NCI-H82 treated with DMSO at 0.1 percent for 48 hours (cell line): ENCODE measurements at regions not wholly inside any gene's neighbourhood (a gene's known extent, or its start where the extent isn't known, plus 50 kb on each side); places are given as distances from the start of the nearest gene placed in this dataset.

Source experiments
- DNase-seq: peaks from one replicate; lab custom pipeline; 2025; ENCODE audit not compliant: unreplicated experiment; lab: John Stamatoyannopoulos, UW

DNA sequence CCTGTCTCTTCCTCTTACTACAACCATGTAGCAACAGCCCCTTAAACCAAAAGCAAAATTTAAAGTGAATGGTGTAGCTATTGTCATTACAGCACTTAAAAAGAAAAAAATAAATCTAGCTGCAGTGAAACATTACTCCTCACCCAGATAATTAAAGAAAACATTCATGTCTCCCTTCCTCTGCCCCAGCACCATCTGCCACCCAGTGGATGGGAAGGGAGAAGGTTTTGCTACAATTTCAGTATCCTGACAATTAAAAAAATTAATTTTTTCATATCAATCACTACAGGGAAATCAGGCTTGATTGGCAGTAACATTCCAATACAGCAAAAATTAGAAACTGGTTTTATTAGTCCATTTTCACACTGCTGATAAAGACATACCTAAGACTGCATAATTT, 147.4 kb upstream of the PUM3 start:
- no peak for DNase-seq

DNA sequence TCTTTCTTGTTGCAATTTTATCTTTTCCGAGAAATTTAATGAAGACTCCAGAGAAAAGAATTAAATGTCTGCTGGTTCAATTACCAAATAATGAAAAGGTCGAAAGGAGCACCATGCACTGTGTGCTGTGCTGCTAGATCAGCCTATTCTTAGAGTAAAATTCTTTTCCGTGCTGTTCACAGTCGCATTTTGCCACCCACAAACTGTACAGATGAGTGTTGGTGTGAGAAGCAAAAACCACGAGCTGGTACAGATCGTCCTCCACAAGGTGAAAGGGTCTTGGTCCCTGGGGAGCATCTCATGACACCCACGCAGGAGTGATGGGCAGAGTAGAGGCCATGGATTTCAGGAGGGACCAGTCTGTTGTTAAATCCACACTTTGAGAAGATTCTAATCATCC, 143.8 kb upstream of the PUM3 start:
- DNase-seq = no peak

DNA sequence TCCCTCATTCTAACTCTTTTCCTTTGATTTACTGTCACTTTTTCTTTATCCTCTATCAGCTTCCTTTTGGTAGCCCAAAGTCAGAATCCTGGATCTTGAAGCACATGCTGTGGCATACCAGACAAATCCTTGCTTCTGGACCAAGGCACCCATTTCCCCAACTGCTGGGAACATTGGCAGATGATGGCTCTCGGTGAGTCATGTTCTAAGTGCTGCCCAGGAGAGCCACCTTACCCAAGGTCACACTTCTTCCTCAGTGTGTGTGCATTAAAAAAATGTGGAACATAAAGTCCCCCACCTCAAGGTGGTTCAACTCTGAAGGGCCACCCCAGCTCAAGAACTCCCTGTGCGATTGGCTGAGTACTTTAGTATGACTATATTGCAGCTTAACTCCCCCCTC, 141.4 kb upstream of the PUM3 start:
- DNase-seq = no peak

DNA sequence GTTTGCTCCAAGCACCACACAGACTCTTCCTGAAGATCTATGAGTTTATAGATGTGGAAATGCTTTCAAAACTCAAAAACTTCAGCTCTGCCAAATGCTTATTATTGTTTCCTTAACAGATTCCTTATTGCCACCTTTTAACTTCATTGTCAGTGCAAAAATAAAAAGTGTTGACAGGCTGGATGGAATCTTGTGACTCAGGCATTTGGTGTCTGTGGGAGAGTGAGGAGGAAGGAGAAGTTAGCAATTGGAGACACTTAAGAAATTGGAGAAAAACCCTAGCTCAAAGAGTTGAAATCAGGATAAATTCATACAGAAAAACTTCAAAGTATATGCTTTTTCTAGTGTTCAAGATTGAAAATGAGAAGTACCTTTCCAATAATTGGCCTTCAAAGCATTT, 140.6 kb upstream of the PUM3 start:
- DNase-seq = no peak

DNA sequence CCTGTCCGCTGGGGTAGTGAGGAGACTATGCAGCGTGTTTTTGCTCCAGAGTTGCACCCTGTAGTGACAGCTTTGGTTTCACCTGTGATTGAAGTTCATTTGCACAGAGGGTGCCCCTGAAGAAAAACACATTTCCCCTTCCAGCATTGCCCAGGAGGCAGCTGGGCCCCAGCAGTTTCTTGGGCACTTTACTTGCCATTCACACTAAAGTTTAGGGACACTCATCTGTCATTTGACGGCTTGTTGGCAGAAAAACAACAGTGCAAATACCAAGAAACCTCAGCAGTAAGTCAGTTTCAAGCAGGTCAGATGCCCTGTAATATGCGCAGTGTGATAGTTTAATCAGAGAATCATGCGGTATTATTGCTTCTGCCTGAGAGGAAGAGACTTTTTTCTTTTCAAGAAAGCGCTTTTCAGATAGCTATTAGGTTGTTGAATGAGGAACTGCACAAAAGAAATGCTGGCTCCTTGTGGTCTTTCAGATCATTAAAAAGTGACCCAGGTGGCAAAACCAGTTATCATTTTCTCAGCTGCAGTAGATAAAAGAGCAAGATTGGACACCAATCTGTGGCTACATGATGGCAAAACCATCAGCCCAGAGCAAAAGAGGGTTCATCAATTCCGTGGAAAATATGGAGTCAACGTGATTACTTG, 136.2 kb upstream of the PUM3 start:
- DNase-seq = no peak

DNA sequence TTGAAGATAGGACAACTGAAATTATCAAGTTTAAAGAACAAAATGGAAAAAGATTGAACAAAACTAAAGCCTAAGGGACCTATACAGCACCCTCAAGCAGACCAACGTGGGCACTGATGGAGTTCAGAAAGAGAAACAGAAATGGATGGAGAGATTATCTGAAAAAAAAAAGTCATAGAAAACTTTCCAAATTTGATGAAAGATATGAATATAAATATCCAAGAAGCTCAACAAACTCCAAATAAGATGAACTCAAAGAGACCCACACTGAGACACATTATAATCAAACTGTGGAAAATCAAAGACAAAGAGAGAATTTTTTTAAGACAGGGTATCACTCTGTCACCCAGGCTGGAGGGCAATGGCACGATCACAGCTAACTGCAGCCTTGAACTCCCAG, 128.6 kb upstream of the PUM3 start:
- DNase-seq = no peak

DNA sequence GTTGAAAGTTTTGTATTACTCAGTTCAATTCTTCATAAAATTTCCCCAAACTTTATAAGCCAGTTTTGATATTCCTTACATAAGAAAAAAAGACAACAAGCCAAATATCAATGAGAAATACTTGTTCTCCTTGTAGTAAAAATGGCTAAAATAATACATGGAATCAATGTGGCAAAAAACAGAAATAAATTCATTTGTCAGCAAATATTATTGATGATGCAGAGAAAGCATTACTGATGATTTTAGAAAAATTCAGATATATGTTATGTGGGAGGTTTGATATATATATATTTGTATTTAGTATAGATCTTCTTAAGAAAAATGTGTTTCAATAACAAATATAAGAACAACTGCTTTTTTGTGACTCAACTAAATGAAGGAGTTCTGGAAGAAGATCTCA, 127.0 kb upstream of the PUM3 start:
- no peak for DNase-seq

DNA sequence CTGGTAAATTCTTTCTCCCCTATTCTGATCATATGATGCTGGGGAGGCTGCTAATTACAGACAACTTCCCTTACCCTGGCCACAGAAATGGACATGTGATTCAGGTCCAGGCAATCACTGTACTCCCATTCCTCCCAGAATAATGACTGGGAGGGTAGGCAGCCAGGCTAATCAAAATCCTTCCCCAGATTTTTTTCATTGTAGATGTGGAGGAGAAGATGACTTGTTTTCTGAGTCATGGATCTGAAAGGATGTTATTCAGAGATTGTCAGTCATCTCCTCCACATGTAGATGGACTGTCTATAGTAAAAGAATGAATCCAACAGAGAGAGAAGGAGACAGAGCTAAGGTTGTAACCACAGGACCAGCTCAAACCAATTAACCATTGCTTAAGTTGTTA, 123.9 kb upstream of the PUM3 start:
- DNase-seq = no peak

DNA sequence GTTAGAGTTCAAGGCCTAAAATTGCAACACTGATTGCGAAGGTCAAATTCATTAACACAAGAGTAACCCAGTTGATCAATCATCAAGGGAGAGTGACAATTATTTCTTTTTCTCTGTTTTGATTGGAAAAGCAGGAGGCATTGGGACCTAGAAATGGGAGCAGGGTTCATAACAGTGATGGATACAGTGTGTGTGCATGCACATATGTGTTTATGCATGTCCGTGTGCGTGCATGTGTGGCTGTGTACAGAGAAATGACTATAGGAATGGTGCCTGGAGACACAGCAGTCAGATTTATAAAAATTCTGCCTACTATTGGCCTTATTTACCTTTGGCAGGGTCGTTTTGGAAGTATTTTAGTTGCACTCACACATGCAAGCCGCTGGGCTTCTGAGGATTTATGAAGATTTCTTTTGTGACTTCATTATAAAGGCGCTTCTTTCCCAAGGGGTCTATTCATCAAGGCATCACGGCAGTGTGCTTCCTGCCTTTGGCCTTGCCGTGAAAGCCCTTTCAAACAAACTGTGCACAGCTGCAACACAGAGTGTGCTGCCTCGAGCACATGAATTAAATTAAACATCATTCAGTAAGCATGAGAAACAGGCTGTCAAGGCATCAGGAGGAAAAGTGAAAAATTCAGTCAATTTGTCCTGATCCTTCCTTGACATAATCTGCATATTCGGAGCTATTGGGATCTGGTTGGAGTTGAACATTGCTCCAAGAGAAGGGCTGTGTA, 122.8 kb upstream of the PUM3 start:
- no peak for DNase-seq

DNA sequence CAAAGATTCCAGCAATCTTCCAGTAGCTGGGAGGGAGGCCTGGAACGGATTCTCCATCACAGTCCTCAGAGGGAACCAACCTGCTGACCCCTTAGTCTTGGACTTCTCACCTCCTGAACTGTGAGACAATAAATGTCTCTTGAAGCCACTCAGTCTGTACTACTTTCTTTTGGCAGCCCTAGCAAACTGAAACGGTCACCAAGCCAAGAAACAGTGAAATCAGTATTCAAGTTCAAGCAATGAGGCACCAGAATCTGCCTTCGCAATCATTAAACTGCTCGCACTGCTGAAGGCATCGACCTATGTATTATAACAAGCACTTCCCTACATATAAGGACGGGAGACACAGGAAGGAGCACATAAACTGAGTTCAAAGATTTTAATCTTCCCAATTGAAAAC, 120.6 kb upstream of the PUM3 start:
- no peak for DNase-seq

DNA sequence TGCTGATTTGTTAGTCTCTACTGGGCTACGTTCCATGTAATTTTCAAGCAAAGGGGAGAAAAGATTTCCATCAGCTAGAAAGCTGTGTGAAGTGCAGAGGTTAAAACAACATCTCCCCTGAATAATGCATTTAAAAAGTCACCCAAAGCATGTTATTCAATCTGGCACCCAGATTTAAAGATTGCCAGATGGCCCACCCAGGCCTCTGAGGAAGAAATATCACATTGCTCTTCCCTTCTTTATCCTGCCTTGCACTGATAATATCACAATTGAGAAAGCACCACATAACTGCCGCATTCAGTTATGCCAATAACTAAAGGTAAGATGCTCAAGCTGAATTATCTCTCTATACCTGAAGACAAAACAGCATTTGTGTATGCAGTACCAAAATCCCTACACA, 119.4 kb upstream of the PUM3 start:
- DNase-seq = no peak

DNA sequence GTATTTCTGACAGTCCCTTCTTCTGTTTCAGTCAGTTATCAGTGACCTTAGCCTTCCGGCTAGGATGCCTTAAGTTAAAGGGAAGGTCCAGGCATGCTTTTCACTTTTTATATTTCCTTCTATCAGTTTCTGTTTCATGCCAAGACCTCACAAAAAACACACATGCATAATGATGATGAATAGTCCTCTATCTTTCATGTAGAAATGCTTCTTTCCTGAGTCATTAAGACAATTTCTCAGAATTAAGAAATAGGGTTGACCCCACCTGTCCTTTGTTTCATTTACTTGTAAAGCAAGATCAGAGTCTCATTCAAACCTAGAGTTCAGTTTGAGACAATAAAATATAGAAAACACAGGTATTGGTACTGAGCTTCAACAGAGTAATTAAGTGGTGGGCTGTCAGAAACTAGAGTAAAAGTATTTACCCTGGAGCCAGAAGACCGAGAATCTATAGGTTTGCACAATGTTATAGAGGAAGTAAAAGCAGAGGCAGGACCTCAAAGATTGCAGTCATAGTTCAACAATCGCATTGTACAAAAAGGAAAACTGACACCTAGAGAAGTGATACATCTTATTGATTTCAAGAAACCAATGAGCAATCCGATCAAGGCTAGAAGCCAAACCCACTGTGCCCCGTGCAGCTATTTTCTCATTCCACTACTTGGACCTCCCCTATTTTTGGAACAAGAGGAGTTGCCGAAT, 118.7 kb upstream of the PUM3 start:
- DNase-seq = no peak

DNA sequence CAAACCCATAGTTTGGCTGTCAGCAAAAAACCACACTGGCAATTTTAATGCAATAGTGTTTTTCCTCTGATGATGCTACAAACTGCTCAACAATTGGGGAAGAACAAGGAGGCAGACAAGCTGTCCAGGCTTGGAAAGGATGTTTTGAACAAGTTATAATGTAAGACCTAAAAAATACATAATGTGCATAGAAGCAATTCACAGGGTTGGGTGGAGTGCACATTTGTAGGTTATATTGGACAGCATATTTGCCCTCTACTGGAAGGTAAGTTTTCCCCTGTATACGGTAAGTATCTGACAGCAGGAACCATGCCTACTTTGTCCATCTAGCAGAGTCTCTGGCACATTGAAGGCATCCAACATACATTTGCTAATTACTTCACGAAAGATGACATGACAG, 114.3 kb upstream of the PUM3 start:
- DNase-seq = no peak

DNA sequence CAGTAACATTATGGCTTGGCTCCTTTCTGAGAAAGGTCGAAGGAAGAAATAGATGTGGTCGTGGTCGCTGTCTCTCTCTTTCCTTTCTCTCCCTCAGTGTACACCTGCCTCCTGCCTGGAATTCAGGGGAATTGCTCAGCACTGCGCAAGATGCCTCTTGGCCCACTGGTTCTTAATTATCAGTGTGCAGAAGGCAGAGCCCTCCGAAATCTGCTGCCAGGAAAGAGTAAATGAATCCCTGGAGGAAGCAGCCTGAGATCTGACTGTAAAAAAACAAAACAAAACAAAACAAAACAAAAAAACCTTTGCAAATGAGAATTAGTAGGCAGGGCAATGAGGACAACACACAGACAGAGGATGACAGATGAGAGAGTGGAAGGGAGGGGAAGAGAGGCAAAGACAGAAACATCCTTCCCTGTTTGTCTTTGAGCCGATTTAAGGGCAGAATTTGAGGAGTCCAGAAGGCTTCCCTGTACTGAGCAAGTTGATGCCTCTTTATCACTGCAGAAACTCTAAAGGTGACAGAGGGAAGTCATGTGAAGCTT, 113.8 kb upstream of the PUM3 start:
- no peak for DNase-seq

DNA sequence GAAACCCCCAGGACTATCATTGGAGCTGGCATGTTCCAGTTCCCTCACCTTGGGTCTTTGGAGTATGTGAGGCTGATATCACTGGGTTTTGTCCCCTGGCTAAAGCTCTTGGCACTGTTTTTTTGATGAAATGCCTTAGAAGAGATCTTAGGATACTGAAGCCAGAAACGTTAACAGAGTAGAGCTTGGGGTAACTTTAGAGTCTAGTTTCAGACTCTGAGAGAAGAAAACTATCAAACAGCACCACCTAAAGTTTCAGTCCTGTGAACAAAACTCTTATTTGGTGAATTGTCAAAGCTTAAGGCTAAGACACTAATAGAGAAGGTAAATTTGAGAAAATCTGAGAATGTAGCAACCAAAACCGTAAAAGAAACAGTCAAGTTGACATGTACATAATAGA, 111.7 kb upstream of the PUM3 start:
- no peak for DNase-seq

DNA sequence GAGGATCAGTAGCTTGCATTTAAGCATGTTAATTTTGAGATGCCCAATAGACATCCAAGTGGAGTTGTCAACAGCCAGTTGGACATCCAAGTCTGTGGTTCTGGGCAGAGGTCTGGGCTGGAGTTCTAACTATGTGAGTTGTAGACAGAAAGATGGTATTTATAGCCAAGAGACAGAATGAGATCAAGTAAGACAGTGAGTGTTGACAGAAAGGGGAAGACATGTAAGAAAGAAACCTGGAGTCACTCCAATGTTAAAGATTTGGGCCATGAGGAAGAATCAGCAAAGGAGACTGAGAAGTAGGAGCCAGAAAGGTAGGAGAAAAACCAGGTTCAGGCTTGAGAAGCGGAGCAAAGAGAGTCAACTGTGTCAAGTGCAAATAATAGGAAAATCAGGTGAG, 95.5 kb upstream of the PUM3 start:
- no peak for DNase-seq

DNA sequence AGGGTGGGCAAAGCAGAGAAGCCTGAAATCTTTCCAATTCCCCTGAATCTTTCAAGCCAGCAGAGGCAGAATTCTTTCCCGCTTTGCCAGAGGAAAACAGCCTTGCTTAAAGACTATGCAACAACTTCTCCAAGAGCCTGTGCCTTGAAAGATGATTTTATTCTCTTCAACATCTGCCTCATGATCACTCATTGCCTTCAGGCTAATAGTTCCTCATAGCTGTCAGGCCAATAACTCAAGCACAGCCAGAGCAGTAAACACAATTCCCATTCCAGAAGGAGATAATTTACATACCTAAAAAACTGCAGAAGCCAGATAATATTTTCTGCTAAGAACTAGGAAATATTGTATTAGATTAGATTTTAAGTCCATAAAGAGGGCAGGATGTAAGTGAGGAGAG, 92.3 kb upstream of the PUM3 start:
- DNase-seq = no peak

DNA sequence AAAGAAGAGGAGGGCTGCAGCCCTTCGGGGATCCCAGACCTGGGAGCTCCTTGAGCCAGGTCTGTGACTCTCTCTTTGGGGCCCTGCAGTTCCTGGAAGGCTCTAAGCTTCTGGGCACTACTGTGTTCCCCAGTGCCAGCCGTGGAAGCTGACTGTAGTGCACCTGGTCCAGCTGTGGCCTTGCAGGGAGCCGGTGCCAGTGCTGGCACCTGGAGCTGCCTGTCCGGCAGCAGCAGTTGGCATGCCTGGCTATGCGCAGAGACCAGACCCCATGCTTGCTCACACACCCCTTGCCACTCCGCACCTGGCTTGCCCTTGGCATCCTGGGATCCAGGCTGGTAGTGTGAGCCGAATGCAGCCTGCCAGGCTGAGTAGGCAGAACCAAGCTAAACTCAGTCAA, 91.0 kb upstream of the PUM3 start:
- DNase-seq = no peak

DNA sequence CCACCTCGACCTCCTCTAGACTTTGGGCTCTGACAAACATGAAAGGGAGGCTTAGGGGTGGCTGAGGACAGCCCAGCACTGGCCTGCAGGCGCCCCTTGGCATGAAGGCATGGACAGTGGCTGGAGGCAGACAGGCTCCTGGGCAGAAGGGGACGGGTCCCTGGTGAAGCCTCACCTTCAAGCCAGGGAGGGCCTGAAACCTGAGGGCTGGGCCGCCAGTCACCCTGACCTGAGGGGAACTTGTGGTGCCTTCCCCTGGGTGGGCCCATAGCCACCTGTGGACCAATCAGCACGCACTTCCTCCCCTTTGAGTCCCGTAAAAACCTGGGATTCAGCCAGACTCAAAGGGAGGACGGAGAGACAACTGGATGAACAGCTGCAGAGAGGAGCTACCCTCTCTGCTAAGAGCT, 90.4 kb upstream of the PUM3 start:
- no peak for DNase-seq

DNA sequence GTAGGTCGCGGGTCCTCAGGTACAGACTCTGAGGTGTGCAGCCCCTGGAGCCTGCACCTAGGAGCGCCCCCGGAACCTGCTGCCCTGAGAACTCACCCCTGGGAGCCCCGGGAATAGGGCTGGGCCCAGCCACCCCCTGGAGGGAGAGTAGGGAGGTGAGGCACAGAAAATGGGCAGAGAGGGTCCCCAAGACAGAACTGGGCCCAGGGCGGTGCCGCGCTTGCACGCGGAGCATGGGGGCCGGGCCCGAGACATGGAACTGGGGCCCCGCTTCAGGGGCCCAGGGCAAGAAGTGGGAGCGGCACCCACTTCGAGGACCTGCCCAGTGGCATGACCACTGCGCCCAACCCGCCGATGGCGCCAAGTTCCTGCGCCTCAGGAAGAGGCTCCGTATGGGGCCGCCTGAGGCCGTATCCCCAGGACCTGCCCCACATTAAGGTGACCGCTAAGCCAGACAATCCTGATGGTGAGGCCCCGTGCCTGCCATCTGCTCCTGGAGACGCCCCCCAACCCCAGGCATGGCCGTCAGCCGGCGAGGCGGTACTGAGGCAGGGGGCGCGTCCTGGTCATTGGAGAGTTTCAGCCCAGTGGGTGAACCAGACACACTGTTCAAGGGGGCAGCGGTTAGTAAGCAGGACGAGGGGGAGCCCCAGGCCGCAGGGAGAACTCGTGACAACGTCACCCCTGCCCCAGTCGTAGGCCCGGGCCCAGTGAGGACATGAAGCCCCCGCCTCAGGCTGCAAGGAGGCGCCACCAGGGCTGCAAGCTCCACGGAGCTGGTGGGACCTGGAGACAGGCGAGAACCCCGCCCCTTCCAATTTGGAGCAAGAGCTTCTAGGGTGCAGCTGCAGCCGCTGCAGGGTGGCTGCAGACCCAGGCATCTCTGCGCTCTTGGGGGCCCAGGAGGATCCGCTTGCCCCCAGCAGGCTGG, 89.5 kb upstream of the PUM3 start:
- DNase-seq = no peak

DNA sequence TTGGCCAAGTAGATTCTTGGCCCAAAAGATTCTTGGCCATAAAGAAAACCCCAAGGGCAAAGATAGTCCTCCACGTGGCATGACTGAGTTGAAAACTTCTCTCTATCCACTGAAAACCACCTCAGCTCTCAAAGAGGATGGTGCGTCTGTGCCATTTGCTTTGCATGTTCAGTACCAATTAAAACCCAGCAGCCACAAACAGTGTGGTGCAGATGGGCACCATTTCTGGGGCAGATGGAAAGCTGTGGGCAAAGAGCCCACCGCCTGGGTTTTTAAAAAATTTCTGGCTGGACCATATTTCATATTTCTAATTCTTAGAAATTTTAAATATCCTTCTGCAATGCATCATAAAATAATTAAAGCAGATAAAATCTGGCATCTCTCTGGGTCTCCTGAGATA, 84.5 kb upstream of the PUM3 start:
- no peak for DNase-seq
